ENCODE measurements at regions not wholly inside any gene's neighbourhood (a gene's known extent, or its start where the extent isn't known, plus 50 kb on each side); places are given as distances from the start of the nearest gene placed in this dataset.

DNA sequence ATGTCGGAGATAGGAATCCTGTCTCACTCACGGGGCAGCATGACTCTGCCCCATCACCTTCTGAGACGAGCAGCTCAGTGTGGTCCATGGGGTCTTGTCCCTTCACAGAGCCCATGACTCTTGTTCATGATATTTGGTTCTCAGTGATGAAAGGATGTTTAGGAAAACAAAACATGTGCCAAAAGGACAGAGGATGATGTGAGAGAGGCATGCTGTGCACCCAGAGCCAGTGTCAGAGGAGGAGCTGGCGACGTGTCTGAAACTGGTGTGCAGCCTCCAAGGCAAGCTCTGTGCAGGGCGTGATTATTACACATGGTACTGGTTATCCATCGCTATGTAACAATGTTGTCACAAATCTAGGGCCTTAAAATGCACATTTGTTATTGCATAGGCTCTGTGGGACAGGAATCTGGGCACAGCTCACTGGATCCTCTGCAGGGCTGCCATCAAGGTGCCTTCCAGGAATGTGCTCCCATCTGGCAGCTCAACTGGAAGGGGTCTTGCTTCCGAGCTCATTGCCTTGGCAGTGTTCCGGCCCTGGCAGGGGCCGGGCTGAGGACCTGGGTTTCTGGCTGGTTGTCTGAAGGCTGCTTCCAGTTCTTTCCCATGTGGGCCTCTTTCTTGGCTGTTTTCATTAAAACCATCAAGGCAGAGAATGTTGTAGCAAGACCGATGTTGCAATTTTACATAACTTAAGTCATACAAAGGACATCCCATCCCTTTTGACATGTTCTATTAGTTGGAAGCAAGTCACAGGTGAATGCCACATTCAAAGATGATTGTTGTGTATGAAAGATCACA is 175.4 kb downstream of the ERMARD start:
- TF ChIP-seq, protein P1, sequence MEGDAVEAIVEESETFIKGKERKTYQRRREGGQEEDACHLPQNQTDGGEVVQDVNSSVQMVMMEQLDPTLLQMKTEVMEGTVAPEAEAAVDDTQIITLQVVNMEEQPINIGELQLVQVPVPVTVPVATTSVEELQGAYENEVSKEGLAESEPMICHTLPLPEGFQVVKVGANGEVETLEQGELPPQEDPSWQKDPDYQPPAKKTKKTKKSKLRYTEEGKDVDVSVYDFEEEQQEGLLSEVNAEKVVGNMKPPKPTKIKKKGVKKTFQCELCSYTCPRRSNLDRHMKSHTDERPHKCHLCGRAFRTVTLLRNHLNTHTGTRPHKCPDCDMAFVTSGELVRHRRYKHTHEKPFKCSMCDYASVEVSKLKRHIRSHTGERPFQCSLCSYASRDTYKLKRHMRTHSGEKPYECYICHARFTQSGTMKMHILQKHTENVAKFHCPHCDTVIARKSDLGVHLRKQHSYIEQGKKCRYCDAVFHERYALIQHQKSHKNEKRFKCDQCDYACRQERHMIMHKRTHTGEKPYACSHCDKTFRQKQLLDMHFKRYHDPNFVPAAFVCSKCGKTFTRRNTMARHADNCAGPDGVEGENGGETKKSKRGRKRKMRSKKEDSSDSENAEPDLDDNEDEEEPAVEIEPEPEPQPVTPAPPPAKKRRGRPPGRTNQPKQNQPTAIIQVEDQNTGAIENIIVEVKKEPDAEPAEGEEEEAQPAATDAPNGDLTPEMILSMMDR (IDR thresholded peaks at IDR 0.05; ENCODE audit: low read depth, low read length, poor library complexity, severe bottlenecking), result no peak
- TF ChIP-seq EZH2phosphoT487 (IDR thresholded peaks at IDR 0.05; ENCODE audit: borderline replicate concordance, low read length), result no peak

GRCh38 chr6:169923468-169924464 is 172.3 kb downstream of the ERMARD start:
- no peaks in the 10 kb centered on the region for H4K20me1 ChIP-seq (ENCODE audit: control insufficient read depth, insufficient read depth, low read depth, low read length)
- H3F3A ChIP-seq (ENCODE audit: control insufficient read depth, insufficient read depth), result no peaks in the 10 kb centered on the region
- no peaks in the 10 kb centered on the region for H3K4me1 ChIP-seq (ENCODE audit: control insufficient read depth, low read length)
- no peaks in the 10 kb centered on the region for H3K79me2 ChIP-seq (ENCODE audit: control insufficient read depth, low read length)
- H3K27me3 ChIP-seq (ENCODE audit: control insufficient read depth, low read length), result no peaks in the 10 kb centered on the region
- H3K36me3 ChIP-seq (ENCODE audit: control insufficient read depth, low read length), result no peaks in the 10 kb centered on the region
- H3K9me2 ChIP-seq (replicated peaks; ENCODE audit: control insufficient read depth, low read length), result no peaks in the 10 kb centered on the region
- no peak overlapping the region for H3K27ac ChIP-seq (ENCODE audit: low read depth, low read length)
- H3K4me3 ChIP-seq (ENCODE audit: low read length), result no peak overlapping the region
- H3K4me2 ChIP-seq (ENCODE audit: low read length), result no peak overlapping the region
- H3K9me3 ChIP-seq (ENCODE audit: control insufficient read depth, insufficient read depth, low read length), result peaks cover 5% of the 10 kb centered on the region; the same call in 1 of the 2 replicates
- TF ChIP-seq, protein P1 (IDR thresholded peaks at IDR 0.05; ENCODE audit: low read depth, low read length, poor library complexity, severe bottlenecking), result no peak
- no peak for TF ChIP-seq EZH2phosphoT487 (IDR thresholded peaks at IDR 0.05; ENCODE audit: borderline replicate concordance, low read length)

More for the DNA sequence above, 175.4 kb downstream of the ERMARD start:
- Histone ChIP-seq H3K4me2 (ENCODE audit: low read length) (no peak overlapping the region), H3K9me3 (ENCODE audit: control insufficient read depth, insufficient read depth, low read length) (no peaks in the 10 kb centered on the region; the same call in 1 of the 2 replicates), H3K9me2 (replicated peaks; ENCODE audit: control insufficient read depth, low read length) (no peaks in the 10 kb centered on the region), H3K4me1 (ENCODE audit: control insufficient read depth, low read length) (no peaks in the 10 kb centered on the region), H3K79me2 (ENCODE audit: control insufficient read depth, low read length) (no peaks in the 10 kb centered on the region), H3F3A (ENCODE audit: control insufficient read depth, insufficient read depth) (no peaks in the 10 kb centered on the region), H3K27ac (ENCODE audit: low read depth, low read length) (no peak overlapping the region), H3K27me3 (ENCODE audit: control insufficient read depth, low read length) (no peaks in the 10 kb centered on the region), H3K36me3 (ENCODE audit: control insufficient read depth, low read length) (no peaks in the 10 kb centered on the region), H4K20me1 (ENCODE audit: control insufficient read depth, insufficient read depth, low read depth, low read length) (no peaks in the 10 kb centered on the region), H3K4me3 (ENCODE audit: low read length) (no peak overlapping the region)

DNA sequence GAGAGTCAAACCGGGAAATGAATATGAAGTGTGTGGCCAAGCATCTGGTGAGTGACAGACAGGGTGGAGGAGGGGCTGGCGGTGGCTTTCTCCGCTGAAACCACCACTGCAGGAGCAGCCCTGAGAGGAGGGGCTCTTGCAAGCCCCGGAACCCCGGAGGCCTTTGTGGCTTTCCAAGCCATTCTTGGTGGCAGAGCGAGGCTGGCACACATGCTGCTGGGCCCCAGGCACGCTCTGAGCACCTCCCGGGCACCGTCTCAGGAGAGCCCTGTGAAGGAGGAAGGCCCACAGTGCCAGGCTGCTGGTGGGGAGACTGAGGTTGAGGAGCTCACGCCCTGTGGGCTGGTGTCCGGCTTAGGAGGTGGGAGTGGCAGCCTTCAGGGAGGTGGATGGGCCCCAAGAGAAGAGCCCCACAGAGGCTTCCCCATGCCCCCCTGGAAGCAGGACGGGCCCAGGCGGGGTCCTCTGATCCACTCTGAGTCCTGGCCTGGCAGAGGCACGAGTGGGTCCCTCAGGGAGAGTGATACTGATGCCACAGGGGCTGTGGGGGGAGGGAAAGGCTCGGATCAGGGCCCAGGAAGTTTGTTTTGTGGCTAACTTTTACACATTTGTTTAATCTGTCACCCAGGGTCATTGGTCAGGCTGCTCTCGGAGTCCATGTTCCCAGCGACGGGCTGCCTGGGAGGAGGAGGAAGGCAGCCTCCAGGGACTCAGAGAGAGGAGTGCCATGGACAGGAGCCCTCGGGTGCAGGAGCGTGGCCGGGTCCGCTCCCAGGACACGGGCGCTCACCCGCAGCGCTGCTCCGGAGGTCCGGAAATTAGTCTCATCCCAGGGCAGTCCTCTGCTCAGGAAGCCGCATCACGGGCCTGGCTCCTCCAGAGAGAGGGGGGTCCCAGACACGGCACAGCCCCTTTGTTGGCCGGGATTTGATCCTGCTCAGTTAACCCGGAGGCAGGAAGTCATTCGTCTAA is 170.7 kb downstream of the ERMARD start:
- Histone ChIP-seq H3K36me3 (ENCODE audit: control insufficient read depth, low read length) (no peaks in the 10 kb centered on the region), H3K79me2 (ENCODE audit: control insufficient read depth, low read length) (no peaks in the 10 kb centered on the region), H3K27me3 (ENCODE audit: control insufficient read depth, low read length) (no peaks in the 10 kb centered on the region), H3K27ac (ENCODE audit: low read depth, low read length) (no peak overlapping the region), H3K4me3 (ENCODE audit: low read length) (no peak overlapping the region), H3K4me1 (ENCODE audit: control insufficient read depth, low read length) (no peaks in the 10 kb centered on the region), H3K4me2 (ENCODE audit: low read length) (no peak overlapping the region), H3F3A (ENCODE audit: control insufficient read depth, insufficient read depth) (no peaks in the 10 kb centered on the region), H4K20me1 (ENCODE audit: control insufficient read depth, insufficient read depth, low read depth, low read length) (no peaks in the 10 kb centered on the region), H3K9me3 (ENCODE audit: control insufficient read depth, insufficient read depth, low read length) (peaks cover 21% of the 10 kb centered on the region; the same call in 1 of the 2 replicates), H3K9me2 (replicated peaks; ENCODE audit: control insufficient read depth, low read length) (no peaks in the 10 kb centered on the region)
- TF ChIP-seq EZH2phosphoT487 (IDR thresholded peaks at IDR 0.05; ENCODE audit: borderline replicate concordance, low read length), result no peak
- TF ChIP-seq, protein P1 (IDR thresholded peaks at IDR 0.05; ENCODE audit: low read depth, low read length, poor library complexity, severe bottlenecking), result no peak
